Activated T-cell treated with anti-CD3 and anti-CD28 coated beads, Interleukin-2, amount 50 U/mL, for 48 hours (primary cell): ENCODE measurements at regions not wholly inside any gene's neighbourhood (a gene's known extent, or its start where the extent isn't known, plus 50 kb on each side); places are given as distances from the start of the nearest gene placed in this dataset.
"Not testable (repeated sequence)": the region's sequence is repeated elsewhere in the genome, so short reads cannot be mapped to it uniquely, and the experiment has no call there.

Experiments used
- DNase-seq, 2 experiments: peaks; one replicate each; pipeline ENCODE4 v3.0.0-alpha.2; 2020

- DNase-seq: no peak
These were observed 86.1 kb upstream of the SMIM30 start for GRCh38 chr7:113204415-113204814.

GRCh38 chr7:113202284-113202683 lies 83.9 kb upstream of the SMIM30 start:
- DNase-seq: no peak

- no peak for DNase-seq
These were observed 81.9 kb upstream of the SMIM30 start for GRCh38 chr7:113200281-113200680.

GRCh38 chr7:113199841-113200240 lies 81.5 kb upstream of the SMIM30 start:
- no peak for DNase-seq

- no peak for DNase-seq
These were observed 80.8 kb upstream of the SMIM30 start for GRCh38 chr7:113199136-113199535.

- no peak for DNase-seq
These were observed 79.9 kb upstream of the SMIM30 start for GRCh38 chr7:113198226-113198625.

- no peak for DNase-seq
These were observed 78.9 kb upstream of the SMIM30 start for GRCh38 chr7:113197274-113197673.

- no peak for DNase-seq
These were observed 70.0 kb upstream of the SMIM30 start for GRCh38 chr7:113188396-113188795.

GRCh38 chr7:113179313-113179712 lies 61.0 kb upstream of the SMIM30 start:
- no peak for DNase-seq

- no peak for DNase-seq
These were observed 58.5 kb upstream of the SMIM30 start for GRCh38 chr7:113176836-113177235.

GRCh38 chr7:113176180-113176579 lies 57.8 kb upstream of the SMIM30 start:
- not testable (repeated sequence) for DNase-seq

- no peak for DNase-seq
These were observed 57.3 kb upstream of the SMIM30 start for GRCh38 chr7:113175525-113176104.

GRCh38 chr7:113172726-113173125 lies 54.4 kb upstream of the SMIM30 start:
- DNase-seq: no peak

- no peak for DNase-seq
These were observed 52.2 kb upstream of the SMIM30 start for GRCh38 chr7:113170591-113170990.
